ENCODE measurements at regions not wholly inside any gene's neighbourhood (a gene's known extent, or its start where the extent isn't known, plus 50 kb on each side); places are given as distances from the start of the nearest gene placed in this dataset.
"Not testable (repeated sequence)": the region's sequence is repeated elsewhere in the genome, so short reads cannot be mapped to it uniquely, and the experiment has no call there.

DNA sequence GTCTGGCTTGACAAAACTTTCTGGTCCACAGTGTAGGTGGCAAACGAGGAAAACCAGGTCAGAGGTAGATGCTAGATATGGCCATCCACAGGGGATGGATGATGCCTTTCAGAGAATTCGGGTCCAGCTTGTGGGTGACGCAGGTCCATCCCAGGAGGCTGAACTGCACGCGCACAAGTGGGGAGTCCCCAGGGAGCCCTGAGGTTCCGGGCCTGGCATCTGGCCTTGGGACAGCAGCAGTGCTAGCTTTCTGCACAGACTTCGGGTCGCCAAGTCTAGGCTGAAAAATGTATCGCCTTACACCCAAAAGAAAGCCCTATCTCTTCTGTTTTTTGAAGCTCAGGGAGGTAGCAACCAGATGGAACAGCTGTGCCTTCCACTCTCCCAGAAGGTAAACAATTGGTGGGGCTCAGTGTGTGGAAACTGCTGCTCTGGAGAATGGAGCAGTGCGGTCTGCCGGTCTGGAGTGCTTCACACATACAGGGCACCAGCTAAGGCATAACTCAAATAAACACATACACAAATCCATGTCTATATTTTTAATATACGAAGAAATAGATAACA is 119.3 kb upstream of the ACBD5 start:
- intact Hi-C loops (cut with DNase I) = no loop called here
- Histone ChIP-seq H3K27ac (no peak overlapping the region), H3K4me3 (no peak overlapping the region), H3K36me3 (no peaks in the 10 kb centered on the region), H3K9me3 (no peaks in the 10 kb centered on the region), H3K4me1 (no peaks in the 10 kb centered on the region), H3K27me3 (ENCODE audit: low read depth) (no peaks in the 10 kb centered on the region)
- DNase-seq (no peak), ATAC-seq (no peak)
- no peak for TF ChIP-seq CTCF (IDR thresholded peaks at IDR 0.05)

GRCh38 chr10:27356738-27357137 is 116.1 kb upstream of the ACBD5 start:
- H3K27me3 ChIP-seq (ENCODE audit: low read depth) = peaks cover 8% of the 10 kb centered on the region
- no peaks in the 10 kb centered on the region for H3K36me3 ChIP-seq
- no peaks in the 10 kb centered on the region for H3K4me1 ChIP-seq
- DNase-seq = no peak
- no peak overlapping the region for H3K27ac ChIP-seq
- no peak for ATAC-seq
- no peak for TF ChIP-seq CTCF (IDR thresholded peaks at IDR 0.05)
- intact Hi-C loops (cut with DNase I) = no loop called here
- no peak overlapping the region for H3K4me3 ChIP-seq
- H3K9me3 ChIP-seq = no peaks in the 10 kb centered on the region

DNA sequence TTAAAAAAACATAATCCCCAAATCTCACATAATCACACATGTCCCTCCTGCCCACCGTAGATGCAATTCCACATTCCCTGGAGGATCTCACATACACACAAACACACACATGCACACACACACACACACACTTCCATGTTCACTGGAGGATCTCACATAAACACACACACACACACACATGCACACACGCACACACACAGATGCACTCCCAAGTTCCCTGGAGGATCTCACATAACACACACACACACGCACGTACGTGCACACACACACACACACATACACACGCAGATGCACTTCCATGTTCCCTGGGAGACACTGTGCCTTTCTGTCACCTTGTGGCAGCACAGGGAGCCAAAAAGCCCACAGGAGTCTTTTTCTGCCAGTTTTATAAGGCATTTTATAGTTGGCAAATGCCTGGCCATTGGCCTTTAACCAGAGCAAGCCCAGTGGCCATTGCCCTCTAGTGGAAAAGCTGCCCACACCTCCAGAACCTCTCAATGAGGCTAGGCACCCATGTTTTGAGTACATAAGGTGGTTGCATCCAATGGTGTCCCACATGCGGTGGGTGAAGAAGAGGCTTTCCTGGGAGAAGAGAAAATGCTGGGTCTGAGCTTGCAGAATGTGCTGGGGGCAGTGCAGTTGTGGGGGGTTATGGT is 115.4 kb upstream of the ACBD5 start:
- H3K4me3 ChIP-seq = no peak overlapping the region
- no peak for DNase-seq
- H3K9me3 ChIP-seq = no peaks in the 10 kb centered on the region
- peaks cover 8% of the 10 kb centered on the region for H3K27me3 ChIP-seq (ENCODE audit: low read depth)
- H3K4me1 ChIP-seq = no peaks in the 10 kb centered on the region
- ATAC-seq = no peak
- no peak for TF ChIP-seq CTCF (IDR thresholded peaks at IDR 0.05)
- intact Hi-C loops (cut with DNase I) = no loop called here
- H3K27ac ChIP-seq = no peak overlapping the region
- no peaks in the 10 kb centered on the region for H3K36me3 ChIP-seq

- H3K4me1 ChIP-seq; intact Hi-C loops (cut with DNase I); H3K4me3 ChIP-seq; H3K36me3 ChIP-seq; DNase-seq; H3K9me3 ChIP-seq; H3K27ac ChIP-seq: not testable (repeated sequence)
- peaks cover 11% of the 10 kb centered on the region for H3K27me3 ChIP-seq (ENCODE audit: low read depth)
- ATAC-seq = peak in 1 of 2 donors; percentile 70
These were observed 114.2 kb upstream of the ACBD5 start for GRCh38 chr10:27354643-27355270.

DNA sequence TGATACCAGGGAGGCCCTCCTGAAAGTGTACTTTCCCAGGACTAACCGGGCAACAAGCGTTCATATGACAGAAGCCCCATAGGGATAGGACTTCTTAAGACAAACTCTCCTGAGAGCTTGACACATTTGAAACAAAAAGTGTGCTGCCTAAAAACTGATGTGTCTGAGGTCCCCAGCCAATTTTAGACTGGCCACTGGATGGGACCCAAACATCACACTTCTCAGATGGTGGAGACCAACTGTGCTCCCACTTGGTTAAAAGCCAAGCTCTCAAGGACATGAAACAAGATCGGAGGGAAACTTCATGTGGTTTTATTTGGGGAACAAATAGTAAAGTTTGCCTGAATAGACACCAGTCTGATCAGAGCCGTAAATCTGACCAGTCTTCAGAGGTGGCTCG is 113.5 kb upstream of the ACBD5 start:
- H3K4me3 ChIP-seq; H3K36me3 ChIP-seq; H3K9me3 ChIP-seq; intact Hi-C loops (cut with DNase I); DNase-seq; H3K27ac ChIP-seq; H3K4me1 ChIP-seq; ATAC-seq: not testable (repeated sequence)
- peaks cover 13% of the 10 kb centered on the region for H3K27me3 ChIP-seq (ENCODE audit: low read depth)

DNA sequence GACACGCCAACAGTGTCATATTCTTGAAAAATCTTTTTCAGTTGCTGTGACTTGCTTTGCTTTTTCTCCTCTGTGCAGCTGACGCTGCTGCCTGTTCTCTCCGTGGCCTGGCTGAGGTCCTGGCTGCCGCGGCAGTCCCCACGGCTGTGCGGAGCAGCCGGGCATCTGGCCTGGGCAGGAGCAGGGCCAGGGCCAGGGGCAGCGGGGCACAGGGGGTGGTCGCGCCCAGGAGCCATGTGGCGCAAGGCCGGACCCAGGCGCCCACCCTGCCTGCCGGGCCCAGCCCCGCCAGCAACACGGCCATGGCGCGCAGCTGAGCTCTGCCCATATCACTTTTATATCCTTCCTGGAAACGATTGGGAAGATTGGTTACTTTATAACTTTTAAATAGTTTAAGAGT is 109.4 kb upstream of the ACBD5 start:
- intact Hi-C loops (cut with DNase I) = no loop called here
- H3K4me1 ChIP-seq = no peaks in the 10 kb centered on the region
- no peak for TF ChIP-seq CTCF (IDR thresholded peaks at IDR 0.05)
- no peak overlapping the region for H3K4me3 ChIP-seq
- H3K36me3 ChIP-seq = no peaks in the 10 kb centered on the region
- DNase-seq = no peak
- H3K27ac ChIP-seq = no peak overlapping the region
- peaks cover 13% of the 10 kb centered on the region for H3K27me3 ChIP-seq (ENCODE audit: low read depth)
- ATAC-seq = no peak
- no peaks in the 10 kb centered on the region for H3K9me3 ChIP-seq

- H3K4me1 ChIP-seq; intact Hi-C loops (cut with DNase I); ATAC-seq; H3K4me3 ChIP-seq; H3K27ac ChIP-seq; H3K9me3 ChIP-seq; H3K36me3 ChIP-seq; DNase-seq: not testable (repeated sequence)
- H3K27me3 ChIP-seq (ENCODE audit: low read depth) = peaks cover 11% of the 10 kb centered on the region
These were observed 107.2 kb upstream of the ACBD5 start for GRCh38 chr10:27347827-27348207.
